C4-2B (cell line): ENCODE measurements at regions not wholly inside any gene's neighbourhood (a gene's known extent, or its start where the extent isn't known, plus 50 kb on each side); places are given as distances from the start of the nearest gene placed in this dataset.

Source experiments
- H3K27ac ChIP-seq: fragments of 450-650 bp; 2 replicates; pipeline ENCODE4 v1.5.1; 2017
- CTCF ChIP-seq: fragments of 450-650 bp; conservative IDR thresholded peaks from 2 replicates; pipeline ENCODE4 v1.5.1; 2017; ENCODE audit warnings: mild to moderate bottlenecking
- ZFX ChIP-seq: fragments of 450-650 bp; IDR thresholded peaks from 2 replicates; pipeline ENCODE4 v1.6.1; 2017

GRCh38 chr18:56161566-56162260, 476.7 kb downstream of the TXNL1 start:
- TF ChIP-seq CTCF (no peak), ZFX (no peak)
- no peak overlapping the region for H3K27ac ChIP-seq

GRCh38 chr18:56158676-56159075, 479.7 kb downstream of the TXNL1 start:
- TF ChIP-seq ZFX (no peak), CTCF (no peak)
- H3K27ac ChIP-seq: no peak overlapping the region

GRCh38 chr18:56157541-56157940, 480.9 kb downstream of the TXNL1 start:
- TF ChIP-seq ZFX (no peak), CTCF (no peak)
- no peak overlapping the region for H3K27ac ChIP-seq

GRCh38 chr18:56152551-56153310, 485.7 kb downstream of the TXNL1 start:
- no peak for TF ChIP-seq ZFX
- no peak for TF ChIP-seq CTCF

GRCh38 chr18:56148373-56148772, 490.0 kb downstream of the TXNL1 start:
- TF ChIP-seq CTCF (no peak), ZFX (no peak)
- H3K27ac ChIP-seq: no peak overlapping the region

More at GRCh38 chr18:56152551-56153310, 485.7 kb downstream of the TXNL1 start:
- no peak overlapping the region for H3K27ac ChIP-seq

GRCh38 chr18:56146565-56146964, 491.8 kb downstream of the TXNL1 start:
- no peak overlapping the region for H3K27ac ChIP-seq
- TF ChIP-seq ZFX (no peak), CTCF (no peak)

GRCh38 chr18:56142001-56142400, 496.4 kb downstream of the TXNL1 start:
- no peak overlapping the region for H3K27ac ChIP-seq
- no peak for TF ChIP-seq CTCF
- no peak for TF ChIP-seq ZFX
